ENCODE measurements at regions not wholly inside any gene's neighbourhood (a gene's known extent, or its start where the extent isn't known, plus 50 kb on each side); places are given as distances from the start of the nearest gene placed in this dataset.

GRCh38 chr1:201752333-201752732 lies 76.6 kb upstream of the IPO9 start:
- TF ChIP-seq RXRA (IDR thresholded peaks at IDR 0.05) (no peak), ATF3 (IDR thresholded peaks at IDR 0.05) (no peak), FOXA2 (IDR thresholded peaks at IDR 0.05) (no peak), YY1 (IDR thresholded peaks at IDR 0.05) (no peak), NR2F2 (IDR thresholded peaks at IDR 0.05) (no peak), RAD21 (IDR thresholded peaks at IDR 0.05) (no peak), SP1 (IDR thresholded peaks at IDR 0.05) (no peak), TAF1 (conservative IDR thresholded peaks at IDR 0.05) (no peak), MAX (IDR thresholded peaks at IDR 0.05) (no peak), HNF4A (conservative IDR thresholded peaks at IDR 0.05) (no peak), HNF4G (IDR thresholded peaks at IDR 0.05) (no peak), EGR1 (IDR thresholded peaks at IDR 0.05; ENCODE audit: low read depth in 2 of 2) (no peak), JUND (IDR thresholded peaks at IDR 0.05) (no peak), FOXA1 (IDR thresholded peaks at IDR 0.05) (no peak), GABPA (IDR thresholded peaks at IDR 0.05 in 1 of 2, conservative IDR thresholded peaks at IDR 0.05 in 1 of 2) (no peak)
- TF ChIP-seq, protein P1, sequence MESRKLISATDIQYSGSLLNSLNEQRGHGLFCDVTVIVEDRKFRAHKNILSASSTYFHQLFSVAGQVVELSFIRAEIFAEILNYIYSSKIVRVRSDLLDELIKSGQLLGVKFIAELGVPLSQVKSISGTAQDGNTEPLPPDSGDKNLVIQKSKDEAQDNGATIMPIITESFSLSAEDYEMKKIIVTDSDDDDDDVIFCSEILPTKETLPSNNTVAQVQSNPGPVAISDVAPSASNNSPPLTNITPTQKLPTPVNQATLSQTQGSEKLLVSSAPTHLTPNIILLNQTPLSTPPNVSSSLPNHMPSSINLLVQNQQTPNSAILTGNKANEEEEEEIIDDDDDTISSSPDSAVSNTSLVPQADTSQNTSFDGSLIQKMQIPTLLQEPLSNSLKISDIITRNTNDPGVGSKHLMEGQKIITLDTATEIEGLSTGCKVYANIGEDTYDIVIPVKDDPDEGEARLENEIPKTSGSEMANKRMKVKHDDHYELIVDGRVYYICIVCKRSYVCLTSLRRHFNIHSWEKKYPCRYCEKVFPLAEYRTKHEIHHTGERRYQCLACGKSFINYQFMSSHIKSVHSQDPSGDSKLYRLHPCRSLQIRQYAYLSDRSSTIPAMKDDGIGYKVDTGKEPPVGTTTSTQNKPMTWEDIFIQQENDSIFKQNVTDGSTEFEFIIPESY (IDR thresholded peaks at IDR 0.05), result no peak
- TF ChIP-seq, protein P2, sequence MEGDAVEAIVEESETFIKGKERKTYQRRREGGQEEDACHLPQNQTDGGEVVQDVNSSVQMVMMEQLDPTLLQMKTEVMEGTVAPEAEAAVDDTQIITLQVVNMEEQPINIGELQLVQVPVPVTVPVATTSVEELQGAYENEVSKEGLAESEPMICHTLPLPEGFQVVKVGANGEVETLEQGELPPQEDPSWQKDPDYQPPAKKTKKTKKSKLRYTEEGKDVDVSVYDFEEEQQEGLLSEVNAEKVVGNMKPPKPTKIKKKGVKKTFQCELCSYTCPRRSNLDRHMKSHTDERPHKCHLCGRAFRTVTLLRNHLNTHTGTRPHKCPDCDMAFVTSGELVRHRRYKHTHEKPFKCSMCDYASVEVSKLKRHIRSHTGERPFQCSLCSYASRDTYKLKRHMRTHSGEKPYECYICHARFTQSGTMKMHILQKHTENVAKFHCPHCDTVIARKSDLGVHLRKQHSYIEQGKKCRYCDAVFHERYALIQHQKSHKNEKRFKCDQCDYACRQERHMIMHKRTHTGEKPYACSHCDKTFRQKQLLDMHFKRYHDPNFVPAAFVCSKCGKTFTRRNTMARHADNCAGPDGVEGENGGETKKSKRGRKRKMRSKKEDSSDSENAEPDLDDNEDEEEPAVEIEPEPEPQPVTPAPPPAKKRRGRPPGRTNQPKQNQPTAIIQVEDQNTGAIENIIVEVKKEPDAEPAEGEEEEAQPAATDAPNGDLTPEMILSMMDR (IDR thresholded peaks at IDR 0.05; ENCODE audit: low read depth, low read length, missing input control), result no peak
- TF ChIP-seq, protein P3, sequence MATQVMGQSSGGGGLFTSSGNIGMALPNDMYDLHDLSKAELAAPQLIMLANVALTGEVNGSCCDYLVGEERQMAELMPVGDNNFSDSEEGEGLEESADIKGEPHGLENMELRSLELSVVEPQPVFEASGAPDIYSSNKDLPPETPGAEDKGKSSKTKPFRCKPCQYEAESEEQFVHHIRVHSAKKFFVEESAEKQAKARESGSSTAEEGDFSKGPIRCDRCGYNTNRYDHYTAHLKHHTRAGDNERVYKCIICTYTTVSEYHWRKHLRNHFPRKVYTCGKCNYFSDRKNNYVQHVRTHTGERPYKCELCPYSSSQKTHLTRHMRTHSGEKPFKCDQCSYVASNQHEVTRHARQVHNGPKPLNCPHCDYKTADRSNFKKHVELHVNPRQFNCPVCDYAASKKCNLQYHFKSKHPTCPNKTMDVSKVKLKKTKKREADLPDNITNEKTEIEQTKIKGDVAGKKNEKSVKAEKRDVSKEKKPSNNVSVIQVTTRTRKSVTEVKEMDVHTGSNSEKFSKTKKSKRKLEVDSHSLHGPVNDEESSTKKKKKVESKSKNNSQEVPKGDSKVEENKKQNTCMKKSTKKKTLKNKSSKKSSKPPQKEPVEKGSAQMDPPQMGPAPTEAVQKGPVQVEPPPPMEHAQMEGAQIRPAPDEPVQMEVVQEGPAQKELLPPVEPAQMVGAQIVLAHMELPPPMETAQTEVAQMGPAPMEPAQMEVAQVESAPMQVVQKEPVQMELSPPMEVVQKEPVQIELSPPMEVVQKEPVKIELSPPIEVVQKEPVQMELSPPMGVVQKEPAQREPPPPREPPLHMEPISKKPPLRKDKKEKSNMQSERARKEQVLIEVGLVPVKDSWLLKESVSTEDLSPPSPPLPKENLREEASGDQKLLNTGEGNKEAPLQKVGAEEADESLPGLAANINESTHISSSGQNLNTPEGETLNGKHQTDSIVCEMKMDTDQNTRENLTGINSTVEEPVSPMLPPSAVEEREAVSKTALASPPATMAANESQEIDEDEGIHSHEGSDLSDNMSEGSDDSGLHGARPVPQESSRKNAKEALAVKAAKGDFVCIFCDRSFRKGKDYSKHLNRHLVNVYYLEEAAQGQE (IDR thresholded peaks at IDR 0.05), result no peak
- H3K4me1 ChIP-seq (ENCODE audit: control insufficient read depth in 4 of 4, insufficient read depth in 4 of 4, low read length in 3 of 4), result no peaks in the 10 kb centered on the region
- H3K27me3 ChIP-seq (ENCODE audit: control insufficient read depth in 4 of 4, insufficient read depth in 4 of 4, low read length in 3 of 4), result no peaks in the 10 kb centered on the region
- DNase-seq (ENCODE audit: low spot score), result no peak
- H3K9me3 ChIP-seq (ENCODE audit: control insufficient read depth in 4 of 4, low read length in 3 of 4), result no peaks in the 10 kb centered on the region
- no peak overlapping the region for H3K9ac ChIP-seq (ENCODE audit: low read depth in 1 of 2, low read length in 2 of 2)
- H3K27ac ChIP-seq (ENCODE audit: low read depth in 1 of 2, low read length in 2 of 2), result no peak overlapping the region
- no peaks in the 10 kb centered on the region for H3K36me3 ChIP-seq (ENCODE audit: control insufficient read depth in 4 of 4, insufficient read depth in 3 of 4, low read depth in 1 of 4, low read length in 3 of 4)
- H3K4me3 ChIP-seq (ENCODE audit: low read depth in 1 of 3, low read length in 3 of 3), result no peak overlapping the region
- WGBS, result 93% methylated on average over 2 of the region's 2 CpGs

Data from liver (tissue), 8 donors.